H9 (cell line): ENCODE measurements at regions not wholly inside any gene's neighbourhood (a gene's known extent, or its start where the extent isn't known, plus 50 kb on each side); places are given as distances from the start of the nearest gene placed in this dataset.

ENCODE experiments used
- DNase-seq: peaks from one replicate; pipeline ENCODE4 v3.0.0-alpha.2; 2017
- H2AFZ ChIP-seq: one replicate; pipeline ENCODE4 v1.6.1; 2013; ENCODE audit warnings: mild to moderate bottlenecking, low read length, control low read depth, moderate library complexity
- H2AK5ac ChIP-seq: 2 replicates; pipeline ENCODE4 v1.6.1; 2013; ENCODE audit warnings: low read length, control low read depth, mixed read lengths; ENCODE audit not compliant: insufficient read length
- H2BK120ac ChIP-seq: one replicate; pipeline ENCODE4 v1.6.1; 2013; ENCODE audit warnings: low read depth, mild to moderate bottlenecking, low read length, control low read depth, inconsistent platforms; ENCODE audit not compliant: poor library complexity, severe bottlenecking
- H2BK12ac ChIP-seq: 2 replicates; pipeline ENCODE4 v1.6.1; 2013; ENCODE audit warnings: low read length, control low read depth, mixed read lengths, low read depth; ENCODE audit not compliant: insufficient read length
- H2BK15ac ChIP-seq: 2 replicates; pipeline ENCODE4 v1.6.1; 2013; ENCODE audit warnings: low read depth, low read length, control low read depth
- H2BK20ac ChIP-seq: one replicate; pipeline ENCODE4 v1.6.1; 2013; ENCODE audit warnings: low read depth, mild to moderate bottlenecking, low read length, control low read depth, inconsistent platforms; ENCODE audit not compliant: poor library complexity, severe bottlenecking
- H2BK5ac ChIP-seq: 2 replicates; pipeline ENCODE4 v1.6.1; 2013; ENCODE audit warnings: low read length, control low read depth, mixed read lengths; ENCODE audit not compliant: insufficient read length
- H3K14ac ChIP-seq: 2 replicates; pipeline ENCODE4 v1.6.1; 2013; ENCODE audit warnings: low read length, control low read depth; ENCODE audit not compliant: insufficient read depth
- H3K18ac ChIP-seq: 2 replicates; pipeline ENCODE4 v1.6.1; 2013; ENCODE audit warnings: low read depth, mild to moderate bottlenecking, mixed read lengths, low read length, control low read depth; ENCODE audit not compliant: insufficient read length
- H3K23ac ChIP-seq: 2 replicates; pipeline ENCODE4 v1.6.1; 2013; ENCODE audit warnings: low read length, control low read depth, mixed read lengths, low read depth; ENCODE audit not compliant: insufficient read length
- H3K23me2 ChIP-seq: 2 replicates; pipeline ENCODE4 v1.6.1; 2013; ENCODE audit warnings: low read depth, mild to moderate bottlenecking, mixed read lengths, low read length, control low read depth; ENCODE audit not compliant: insufficient read length, poor library complexity, severe bottlenecking
- H3K27ac ChIP-seq: 2 replicates; pipeline ENCODE4 v1.5.1; 2013; ENCODE audit warnings: low read length, control low read depth, mixed read lengths, low read depth; ENCODE audit not compliant: insufficient read length
- H3K27me3 ChIP-seq: 2 replicates; pipeline ENCODE4 v1.6.1; 2013; ENCODE audit warnings: low read length, control low read depth, inconsistent platforms; ENCODE audit not compliant: insufficient read depth
- H3K4ac ChIP-seq: 2 replicates; pipeline ENCODE4 v1.6.1; 2013; ENCODE audit warnings: low read depth, mild to moderate bottlenecking, control low read depth, inconsistent platforms, low read length, moderate library complexity
- H3K4me1 ChIP-seq: 2 replicates; pipeline ENCODE4 v1.6.1; 2013; ENCODE audit warnings: low read length, control low read depth, inconsistent platforms; ENCODE audit not compliant: insufficient read depth
- H3K4me2 ChIP-seq: 2 replicates; pipeline ENCODE4 v1.6.1; 2013; ENCODE audit warnings: low read length, control low read depth, mixed read lengths; ENCODE audit not compliant: insufficient read length, insufficient read depth
- H3K56ac ChIP-seq: 2 replicates; pipeline ENCODE4 v1.6.1; 2013; ENCODE audit warnings: low read depth, mild to moderate bottlenecking, mixed read lengths, low read length, control low read depth; ENCODE audit not compliant: insufficient read length
- H3K79me1 ChIP-seq: 2 replicates; pipeline ENCODE4 v1.6.1; 2013; ENCODE audit warnings: low read depth, mild to moderate bottlenecking, moderate library complexity, low read length, control low read depth, inconsistent platforms; ENCODE audit not compliant: insufficient read depth, poor library complexity, severe bottlenecking
- H3K79me2 ChIP-seq: 2 replicates; pipeline ENCODE4 v1.6.1; 2013; ENCODE audit warnings: low read length, control low read depth, inconsistent platforms; ENCODE audit not compliant: insufficient read depth
- H3K9ac ChIP-seq: 2 replicates; pipeline ENCODE4 v1.6.1; 2013; ENCODE audit warnings: low read length, control low read depth, mixed read lengths; ENCODE audit not compliant: insufficient read length; ENCODE audit errors: extremely low read depth
- H3K9me3 ChIP-seq: one replicate; pipeline ENCODE4 v1.6.1; 2013; ENCODE audit warnings: low read depth, low read length, inconsistent platforms; ENCODE audit not compliant: control insufficient read depth
- H3T11ph ChIP-seq: one replicate; pipeline ENCODE4 v1.6.1; 2013; ENCODE audit warnings: mild to moderate bottlenecking, low read length, control low read depth, inconsistent platforms
- H4K20me1 ChIP-seq: one replicate; pipeline ENCODE4 v1.6.1; 2013; ENCODE audit not compliant: control insufficient read depth, insufficient read length, insufficient read depth
- H4K5ac ChIP-seq: 2 replicates; pipeline ENCODE4 v1.6.1; 2013; ENCODE audit warnings: low read depth, mild to moderate bottlenecking, mixed read lengths, low read length, control low read depth; ENCODE audit not compliant: insufficient read length
- H4K8ac ChIP-seq: replicated peaks from 2 replicates; pipeline ENCODE4 v1.6.1; 2013; ENCODE audit warnings: low read length, control low read depth, mixed read lengths, low read depth; ENCODE audit not compliant: insufficient read length
- H4K91ac ChIP-seq: 2 replicates; pipeline ENCODE4 v1.6.1; 2013; ENCODE audit warnings: low read depth, mild to moderate bottlenecking, moderate library complexity, mixed read lengths, low read length, control low read depth; ENCODE audit not compliant: insufficient read length
- H3K27ac Mint-ChIP-seq, 3 experiments: 2 replicates in 2 of 3; 3 replicates in 1 of 3; pipeline ENCODE4 v1.8.0; 2020 to 2021; ENCODE audit warnings: mixed read lengths in 3 of 3, mild to moderate bottlenecking in 1 of 3, moderate library complexity in 1 of 3
- H3K27me3 Mint-ChIP-seq: 2 replicates; pipeline ENCODE4 v1.8.0; 2021; ENCODE audit warnings: low read depth, mild to moderate bottlenecking, moderate library complexity, mixed read lengths
- H3K36me3 Mint-ChIP-seq, 3 experiments: 2 replicates in 2 of 3; 3 replicates in 1 of 3; pipeline ENCODE4 v1.8.0; 2020 to 2021; ENCODE audit warnings: low read depth in 3 of 3, mixed read lengths in 3 of 3; ENCODE audit not compliant: insufficient read depth in 1 of 3
- H3K4me1 Mint-ChIP-seq, 2 experiments: 2 replicates each; pipeline ENCODE4 v1.8.0; 2020; ENCODE audit warnings: mixed read lengths in 2 of 2
- H3K4me3 Mint-ChIP-seq, 2 experiments: 2 replicates in 1 of 2; 3 replicates in 1 of 2; pipeline ENCODE4 v1.8.0; 2020 to 2021; ENCODE audit warnings: mild to moderate bottlenecking in 2 of 2, mixed read lengths in 2 of 2, moderate library complexity in 1 of 2
- H3K9me3 Mint-ChIP-seq, 2 experiments: 2 replicates in 1 of 2; 3 replicates in 1 of 2; pipeline ENCODE4 v1.8.0; 2020; ENCODE audit warnings: mild to moderate bottlenecking in 2 of 2, mixed read lengths in 2 of 2, moderate library complexity in 1 of 2
- CTCF ChIP-seq: fragments of 200-600 bp; sonication (generic); conservative IDR thresholded peaks from 3 replicates; pipeline ENCODE4 v1.8.0; 2021; ENCODE audit warnings: antibody characterized with exemption, mild to moderate bottlenecking
- WGBS: extraction: QIAGEN DNeasy Blood & Tissue Kit; methylation state at CpG from one replicate; pipeline ENCODE4 v1.1.7; 2013; ENCODE audit warnings: missing lambda C conversion rate, low lambda C conversion rate, mixed read lengths; ENCODE audit not compliant: insufficient read length; ENCODE audit errors: extremely low coverage; 5-methylcytosine and 5-hydroxymethylcytosine counted together

GRCh38 chrX:26631385-26631784, 415.4 kb downstream of the MAGEB5 start:
- Histone ChIP-seq H4K5ac (no peak overlapping the region), H3K23me2 (no peaks in the 10 kb centered on the region), H3K9me3 (no peaks in the 10 kb centered on the region), H2BK5ac (no peak overlapping the region), H3K4me2 (no peak overlapping the region), H3K79me1 (no peaks in the 10 kb centered on the region), H3K14ac (no peak overlapping the region), H3K56ac (no peak overlapping the region), H2BK15ac (no peak overlapping the region), H4K8ac (no peak overlapping the region), H3K4me1 (no peaks in the 10 kb centered on the region), H3K4ac (no peak overlapping the region), H2BK120ac (no peak overlapping the region), H3K9ac (no peak overlapping the region), H2BK20ac (no peak overlapping the region), H3K27ac (no peak overlapping the region), H3T11ph (no peak overlapping the region), H3K27me3 (no peaks in the 10 kb centered on the region), H3K79me2 (no peaks in the 10 kb centered on the region), H3K18ac (no peak overlapping the region), H2AK5ac (no peak overlapping the region), H4K91ac (no peak overlapping the region), H4K20me1 (no peaks in the 10 kb centered on the region), H2BK12ac (no peak overlapping the region), H3K23ac (no peak overlapping the region), H2AFZ (no peak overlapping the region)
- no peak for DNase-seq
- WGBS, result no CpG with 5 or more reads among the region's 1 CpG
- H3K27ac Mint-ChIP-seq, result no peak overlapping the region
- TF ChIP-seq CTCF, result no peak
- no peak overlapping the region for H3K4me3 Mint-ChIP-seq
- H3K4me1 Mint-ChIP-seq, result no peaks in the 10 kb centered on the region
- H3K27me3 Mint-ChIP-seq, result peaks cover 1% of the 10 kb centered on the region; the same call in 1 of the 2 replicates
- peaks cover 0 to 8% (median 2%) of the 10 kb centered on the region in 3 experiments; a peak in 3 of 7 replicates for H3K36me3 Mint-ChIP-seq
- peaks cover 61 to 62% of the 10 kb centered on the region in 2 experiments for H3K9me3 Mint-ChIP-seq
